Chondrocyte (in vitro differentiated cells): ENCODE measurements at regions not wholly inside any gene's neighbourhood (a gene's known extent, or its start where the extent isn't known, plus 50 kb on each side); places are given as distances from the start of the nearest gene placed in this dataset.

Experiments
- DNase-seq: peaks from one replicate; pipeline ENCODE4 v3.0.0; 2021; ENCODE audit warnings: mixed read lengths, low spot score
- H3K27ac Mint-ChIP-seq: one replicate; pipeline ENCODE4 v1.8.0; 2021; ENCODE audit warnings: mild to moderate bottlenecking, moderate library complexity, mixed read lengths; ENCODE audit not compliant: unreplicated experiment
- H3K27me3 Mint-ChIP-seq: 2 replicates; pipeline ENCODE4 v1.8.0; 2021; ENCODE audit warnings: low read depth, mixed read lengths
- H3K36me3 Mint-ChIP-seq: 2 replicates; pipeline ENCODE4 v1.8.0; 2021; ENCODE audit warnings: low read depth, mixed read lengths
- H3K4me1 Mint-ChIP-seq: 2 replicates; pipeline ENCODE4 v1.8.0; 2021; ENCODE audit warnings: low read depth, mild to moderate bottlenecking, mixed read lengths
- H3K4me3 Mint-ChIP-seq: one replicate; pipeline ENCODE4 v1.8.0; 2021; ENCODE audit warnings: mild to moderate bottlenecking, moderate library complexity, mixed read lengths; ENCODE audit not compliant: unreplicated experiment
- H3K9me3 Mint-ChIP-seq: 2 replicates; pipeline ENCODE4 v1.8.0; 2021; ENCODE audit warnings: low read depth, mixed read lengths
- CTCF ChIP-seq: fragments of 200-600 bp; sonication (generic); IDR thresholded peaks from 2 replicates; pipeline ENCODE4 v1.5.0; 2021; ENCODE audit warnings: antibody characterized with exemption, mild to moderate bottlenecking, moderate library complexity

DNA sequence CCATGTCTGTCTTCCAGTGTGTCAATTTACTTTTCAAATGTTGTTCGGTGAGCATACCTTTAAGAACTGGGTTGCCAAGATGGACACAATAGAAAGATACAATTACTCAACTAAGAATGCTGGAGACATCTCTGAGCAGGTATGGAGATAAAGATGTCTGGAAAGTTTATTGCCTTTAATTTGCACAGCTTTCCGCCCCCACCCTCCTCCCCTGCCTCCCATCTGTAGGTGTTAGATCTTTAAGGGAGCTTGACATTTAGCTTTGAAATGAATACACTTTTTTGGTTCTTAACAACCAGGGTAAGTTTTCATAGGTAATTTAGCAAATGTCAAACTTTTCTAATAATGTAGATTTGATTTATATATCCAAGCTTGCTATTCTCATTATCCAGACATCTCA is 104.4 kb downstream of the BTBD3 start:
- Mint-ChIP-seq H3K27ac (no peak overlapping the region), H3K9me3 (no peaks in the 10 kb centered on the region), H3K4me3 (no peak overlapping the region), H3K4me1 (no peaks in the 10 kb centered on the region), H3K27me3 (no peaks in the 10 kb centered on the region), H3K36me3 (no peaks in the 10 kb centered on the region)
- no peak for TF ChIP-seq CTCF
- DNase-seq, result no peak

- no peaks in the 10 kb centered on the region for H3K4me1 Mint-ChIP-seq
- H3K27me3 Mint-ChIP-seq, result no peaks in the 10 kb centered on the region
- no peak for TF ChIP-seq CTCF
- H3K4me3 Mint-ChIP-seq, result no peak overlapping the region
- H3K27ac Mint-ChIP-seq, result no peak overlapping the region
- H3K9me3 Mint-ChIP-seq, result no peaks in the 10 kb centered on the region
- no peaks in the 10 kb centered on the region for H3K36me3 Mint-ChIP-seq
- no peak for DNase-seq
These were observed 105.6 kb downstream of the BTBD3 start for GRCh38 chr20:12023194-12023795.

DNA sequence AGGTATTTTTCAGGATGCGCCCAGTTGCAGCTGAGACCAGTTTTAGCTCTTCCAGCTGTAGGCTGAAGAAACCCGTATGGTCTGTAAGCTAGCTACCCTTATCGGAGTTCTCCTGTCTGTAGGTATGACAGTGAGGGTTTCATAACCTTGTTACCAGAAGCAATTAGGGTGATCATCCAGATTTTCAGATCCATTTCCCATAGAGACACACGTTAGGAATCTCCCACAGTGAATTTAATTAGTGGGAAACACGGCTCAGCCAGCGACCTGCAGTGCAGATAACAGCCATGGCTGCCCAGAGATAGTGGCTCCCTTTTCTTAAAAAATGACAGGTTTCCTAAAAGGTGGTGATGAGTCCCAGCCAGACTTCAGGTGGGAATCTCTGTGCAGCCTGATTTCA is 111.1 kb downstream of the BTBD3 start:
- no peaks in the 10 kb centered on the region for H3K9me3 Mint-ChIP-seq
- peaks cover under 1% of the 10 kb centered on the region for H3K27me3 Mint-ChIP-seq
- no peak overlapping the region for H3K4me3 Mint-ChIP-seq
- TF ChIP-seq CTCF, result no peak
- DNase-seq, result no peak
- no peaks in the 10 kb centered on the region for H3K4me1 Mint-ChIP-seq
- no peaks in the 10 kb centered on the region for H3K36me3 Mint-ChIP-seq
- H3K27ac Mint-ChIP-seq, result no peak overlapping the region

GRCh38 chr20:12030470-12030869 is 112.8 kb downstream of the BTBD3 start:
- no peak for TF ChIP-seq CTCF
- Mint-ChIP-seq H3K36me3 (no peaks in the 10 kb centered on the region), H3K4me3 (no peak overlapping the region), H3K27ac (no peak overlapping the region), H3K9me3 (no peaks in the 10 kb centered on the region), H3K27me3 (peaks cover 2% of the 10 kb centered on the region), H3K4me1 (no peaks in the 10 kb centered on the region)
- DNase-seq, result no peak

DNA sequence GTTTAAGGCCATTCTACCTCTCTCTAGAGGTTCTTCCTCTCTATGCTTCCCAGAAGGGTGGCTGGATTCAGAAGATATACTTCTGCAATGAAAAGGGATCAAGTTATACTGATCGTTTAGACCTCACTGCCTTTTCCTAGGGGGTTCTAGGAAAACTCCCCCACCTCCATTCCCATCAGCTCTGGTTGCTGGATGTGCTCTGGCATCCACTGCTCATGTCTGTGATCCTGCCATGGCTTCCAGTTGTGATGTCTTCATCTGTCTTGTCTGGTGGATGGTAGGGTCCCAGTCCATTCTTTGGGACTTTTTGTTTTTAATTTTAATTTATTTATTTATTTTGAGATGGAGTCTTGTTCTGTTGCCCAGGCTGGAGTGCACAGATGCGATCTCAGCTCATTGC is 118.4 kb downstream of the BTBD3 start:
- Mint-ChIP-seq H3K4me3 (no peak overlapping the region), H3K9me3 (no peaks in the 10 kb centered on the region), H3K27me3 (peaks cover 2% of the 10 kb centered on the region), H3K27ac (no peak overlapping the region), H3K4me1 (no peaks in the 10 kb centered on the region), H3K36me3 (no peaks in the 10 kb centered on the region)
- no peak for TF ChIP-seq CTCF
- no peak for DNase-seq
